Breast epithelium (tissue), 3 donors: ENCODE measurements at regions not wholly inside any gene's neighbourhood (a gene's known extent, or its start where the extent isn't known, plus 50 kb on each side); places are given as distances from the start of the nearest gene placed in this dataset.

Experiments used
- CTCF ChIP-seq, 3 donors: fragments of 450-650 bp; IDR thresholded peaks; one replicate each; pipeline ENCODE4 v1.5.1; 2016 to 2017; ENCODE audit warnings: antibody characterized with exemption in 3 of 3, mild to moderate bottlenecking in 3 of 3, moderate library complexity in 3 of 3
- POLR2AphosphoS5 ChIP-seq, 3 donors: sonication (generic); formaldehyde crosslinking; IDR thresholded peaks; one replicate each; pipeline ENCODE4 v1.6.1; 2017; ENCODE audit warnings: antibody characterized with exemption in 3 of 3

GRCh38 chr15:62612771-62613170 lies 429.8 kb upstream of the TPM1 start:
- TF ChIP-seq CTCF (IDR thresholded peaks at IDR 0.05) (no peak), POLR2AphosphoS5 (IDR thresholded peaks at IDR 0.05) (no peak)
